NCI-H774 (cell line): ENCODE measurements at regions not wholly inside any gene's neighbourhood (a gene's known extent, or its start where the extent isn't known, plus 50 kb on each side); places are given as distances from the start of the nearest gene placed in this dataset.

Experiments used
- DNase-seq: peaks from one replicate; lab custom pipeline; 2025; lab: John Stamatoyannopoulos, UW

GRCh38 chr1:81435175-81435574 is 365.6 kb upstream of the ADGRL2 start:
- no peak for DNase-seq

- no peak for DNase-seq
These were observed 367.1 kb upstream of the ADGRL2 start for GRCh38 chr1:81433676-81434075.

- no peak for DNase-seq
These were observed 368.1 kb upstream of the ADGRL2 start for GRCh38 chr1:81432654-81433109.

- no peak for DNase-seq
These were observed 368.7 kb upstream of the ADGRL2 start for GRCh38 chr1:81432059-81432458.

GRCh38 chr1:81431624-81432000 is 369.1 kb upstream of the ADGRL2 start:
- DNase-seq = no peak

GRCh38 chr1:81430955-81431623 is 369.6 kb upstream of the ADGRL2 start:
- no peak for DNase-seq

- no peak for DNase-seq
These were observed 370.3 kb upstream of the ADGRL2 start for GRCh38 chr1:81430236-81430938.

GRCh38 chr1:81428998-81429397 is 371.7 kb upstream of the ADGRL2 start:
- DNase-seq = no peak

GRCh38 chr1:81424816-81425215 is 375.9 kb upstream of the ADGRL2 start:
- no peak for DNase-seq

GRCh38 chr1:81424061-81424460 is 376.7 kb upstream of the ADGRL2 start:
- DNase-seq = no peak

GRCh38 chr1:81420760-81421159 is 380.0 kb upstream of the ADGRL2 start:
- DNase-seq = no peak

GRCh38 chr1:81414488-81415015 is 386.2 kb upstream of the ADGRL2 start:
- no peak for DNase-seq

- no peak for DNase-seq
These were observed 387.8 kb upstream of the ADGRL2 start for GRCh38 chr1:81412954-81413353.

GRCh38 chr1:81410941-81411340 is 389.8 kb upstream of the ADGRL2 start:
- DNase-seq = no peak

GRCh38 chr1:81410351-81410750 is 390.4 kb upstream of the ADGRL2 start:
- DNase-seq = no peak

- DNase-seq = no peak
These were observed 390.9 kb upstream of the ADGRL2 start for GRCh38 chr1:81409780-81410274.

GRCh38 chr1:81409262-81409661 is 391.5 kb upstream of the ADGRL2 start:
- no peak for DNase-seq

- DNase-seq = no peak
These were observed 392.3 kb upstream of the ADGRL2 start for GRCh38 chr1:81408419-81408818.

- DNase-seq = no peak
These were observed 393.5 kb upstream of the ADGRL2 start for GRCh38 chr1:81407000-81407821.

- DNase-seq = no peak
These were observed 394.3 kb upstream of the ADGRL2 start for GRCh38 chr1:81406292-81406999.

GRCh38 chr1:81398041-81398440 is 402.7 kb upstream of the ADGRL2 start:
- DNase-seq = no peak
